Adrenal gland (tissue), 5 donors: ENCODE measurements at regions not wholly inside any gene's neighbourhood (a gene's known extent, or its start where the extent isn't known, plus 50 kb on each side); places are given as distances from the start of the nearest gene placed in this dataset.

Source experiments
- POLR2A ChIP-seq, 2 donors: fragments of 450-650 bp; IDR thresholded peaks; one replicate each; pipeline ENCODE4 v1.6.1; 2017; ENCODE audit warnings: antibody characterized with exemption in 2 of 2, mild to moderate bottlenecking in 2 of 2, moderate library complexity in 1 of 2
- TF ChIP-seq, protein P1 (sequence below), 6 experiments: fragments of 450-650 bp in 4 of 6; fragments of 200-600 bp in 2 of 6; sonication (generic) in 1 of 6; IDR thresholded peaks; 1 replicate in 5 of 6; 2 replicates in 1 of 6; pipeline versions ENCODE4 v1.5.1 to v1.8.0; 2016 to 2021; ENCODE audit warnings: antibody characterized with exemption in 6 of 6, mild to moderate bottlenecking in 2 of 6, moderate library complexity in 1 of 6
- donor health status: DM: no; HTN: no; CAD: no.

DNA sequence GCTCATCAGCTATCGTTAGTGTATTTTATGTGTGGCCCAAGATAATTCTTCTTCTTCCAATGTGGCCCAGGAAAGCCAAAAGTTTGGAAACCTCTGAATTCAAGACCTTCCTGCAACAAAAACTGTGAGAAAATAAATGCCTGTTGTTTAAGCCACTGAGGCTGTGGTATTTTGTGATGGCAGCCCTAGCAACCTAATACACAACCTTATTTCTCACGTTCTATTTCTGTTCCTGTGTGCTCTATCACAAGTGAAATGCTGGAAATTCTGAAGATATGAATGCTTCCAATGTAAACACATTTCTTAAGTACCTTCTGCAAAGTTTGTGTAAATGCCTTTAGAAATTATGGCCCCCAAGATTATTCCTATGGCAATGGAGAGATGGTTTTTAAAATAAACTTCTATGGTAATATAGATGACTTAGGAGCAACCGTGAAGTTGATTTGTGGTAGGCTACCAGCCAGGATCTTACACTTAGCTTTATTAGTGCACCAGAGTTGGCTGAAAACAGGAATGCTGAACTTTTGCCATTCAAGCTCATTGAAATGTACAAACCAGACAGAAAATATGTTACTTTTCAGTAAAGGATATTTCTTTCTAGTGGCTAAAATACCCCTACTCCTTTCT is 148.0 kb downstream of the USP46 start:
- TF ChIP-seq, protein P1, sequence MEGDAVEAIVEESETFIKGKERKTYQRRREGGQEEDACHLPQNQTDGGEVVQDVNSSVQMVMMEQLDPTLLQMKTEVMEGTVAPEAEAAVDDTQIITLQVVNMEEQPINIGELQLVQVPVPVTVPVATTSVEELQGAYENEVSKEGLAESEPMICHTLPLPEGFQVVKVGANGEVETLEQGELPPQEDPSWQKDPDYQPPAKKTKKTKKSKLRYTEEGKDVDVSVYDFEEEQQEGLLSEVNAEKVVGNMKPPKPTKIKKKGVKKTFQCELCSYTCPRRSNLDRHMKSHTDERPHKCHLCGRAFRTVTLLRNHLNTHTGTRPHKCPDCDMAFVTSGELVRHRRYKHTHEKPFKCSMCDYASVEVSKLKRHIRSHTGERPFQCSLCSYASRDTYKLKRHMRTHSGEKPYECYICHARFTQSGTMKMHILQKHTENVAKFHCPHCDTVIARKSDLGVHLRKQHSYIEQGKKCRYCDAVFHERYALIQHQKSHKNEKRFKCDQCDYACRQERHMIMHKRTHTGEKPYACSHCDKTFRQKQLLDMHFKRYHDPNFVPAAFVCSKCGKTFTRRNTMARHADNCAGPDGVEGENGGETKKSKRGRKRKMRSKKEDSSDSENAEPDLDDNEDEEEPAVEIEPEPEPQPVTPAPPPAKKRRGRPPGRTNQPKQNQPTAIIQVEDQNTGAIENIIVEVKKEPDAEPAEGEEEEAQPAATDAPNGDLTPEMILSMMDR (IDR thresholded peaks at IDR 0.05): no peak
- no peak for TF ChIP-seq POLR2A (IDR thresholded peaks at IDR 0.05)
